GM12801 (cell line): ENCODE measurements at regions not wholly inside any gene's neighbourhood (a gene's known extent, or its start where the extent isn't known, plus 50 kb on each side); places are given as distances from the start of the nearest gene placed in this dataset.

Source experiments
- CTCF ChIP-seq: IDR thresholded peaks from one replicate; pipeline ENCODE4 v1.5.1; 2011; ENCODE audit warnings: control low read depth; ENCODE audit not compliant: insufficient read length; ENCODE audit errors: extremely low read depth

DNA sequence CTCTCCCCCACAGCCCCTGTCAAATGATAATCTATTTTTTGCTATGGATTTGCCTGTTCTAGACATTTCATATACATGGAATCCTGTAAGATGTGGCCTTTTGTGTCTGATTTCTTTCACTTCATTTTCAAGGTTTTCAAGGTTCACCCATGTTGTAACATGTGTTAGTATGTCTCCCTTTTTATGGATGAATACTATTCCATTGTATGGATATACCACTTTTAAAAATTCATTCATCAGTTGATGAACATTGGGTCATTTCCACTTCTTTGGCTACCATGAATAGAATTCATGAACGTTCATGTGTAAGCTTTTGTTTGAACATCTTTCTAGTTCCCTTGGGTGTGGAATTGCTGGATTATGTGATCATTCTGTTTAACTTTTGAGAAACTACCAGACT lies 94.7 kb upstream of the ZNF366 start:
- TF ChIP-seq CTCF = no peak

- no peak for TF ChIP-seq CTCF
Observed at GRCh38 chr5:72600391-72600981, 93.3 kb upstream of the ZNF366 start.

DNA sequence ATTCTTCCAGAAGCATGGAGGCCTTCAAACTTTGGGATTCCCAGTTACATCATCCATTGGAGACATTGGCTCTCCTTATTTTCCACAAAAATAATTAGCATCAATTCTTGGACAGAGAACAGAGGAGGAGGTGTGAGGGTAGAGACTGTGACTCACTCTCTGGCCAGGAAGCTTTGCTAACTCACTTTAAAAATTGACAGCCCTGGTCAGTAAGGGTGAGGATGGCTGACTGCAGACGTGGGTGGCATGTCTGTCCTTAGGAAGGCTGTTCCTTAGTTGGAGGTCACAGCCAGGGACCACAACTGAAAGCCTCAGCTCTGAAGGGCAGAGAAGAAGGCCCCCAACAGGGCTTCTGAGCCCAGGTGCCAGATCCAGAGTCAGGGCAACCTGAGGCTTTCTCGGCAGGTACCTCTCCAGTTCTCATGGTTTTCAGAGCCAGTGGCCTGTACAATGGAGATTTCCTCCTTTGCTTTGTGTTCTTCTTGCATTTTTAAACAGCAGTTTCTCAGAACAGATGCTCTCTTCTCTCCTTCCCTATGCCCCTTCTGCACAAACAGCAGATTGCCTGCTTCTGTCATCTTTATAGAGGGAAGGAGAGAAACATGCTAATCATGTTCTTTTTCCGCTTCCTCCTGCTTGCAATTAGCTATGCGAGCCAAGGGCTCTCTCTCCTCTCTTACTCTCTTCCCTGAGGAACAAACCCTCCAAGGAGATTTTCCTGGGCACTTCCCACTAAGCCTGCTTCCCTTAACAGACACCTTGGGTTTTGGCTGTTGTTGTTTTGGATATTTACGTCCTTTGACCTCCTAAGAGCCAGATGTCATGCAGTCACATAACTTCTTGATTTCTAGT lies 92.5 kb upstream of the ZNF366 start:
- TF ChIP-seq CTCF = no peak

- no peak for TF ChIP-seq CTCF
Observed at GRCh38 chr5:72599065-72599433, 91.8 kb upstream of the ZNF366 start.

DNA sequence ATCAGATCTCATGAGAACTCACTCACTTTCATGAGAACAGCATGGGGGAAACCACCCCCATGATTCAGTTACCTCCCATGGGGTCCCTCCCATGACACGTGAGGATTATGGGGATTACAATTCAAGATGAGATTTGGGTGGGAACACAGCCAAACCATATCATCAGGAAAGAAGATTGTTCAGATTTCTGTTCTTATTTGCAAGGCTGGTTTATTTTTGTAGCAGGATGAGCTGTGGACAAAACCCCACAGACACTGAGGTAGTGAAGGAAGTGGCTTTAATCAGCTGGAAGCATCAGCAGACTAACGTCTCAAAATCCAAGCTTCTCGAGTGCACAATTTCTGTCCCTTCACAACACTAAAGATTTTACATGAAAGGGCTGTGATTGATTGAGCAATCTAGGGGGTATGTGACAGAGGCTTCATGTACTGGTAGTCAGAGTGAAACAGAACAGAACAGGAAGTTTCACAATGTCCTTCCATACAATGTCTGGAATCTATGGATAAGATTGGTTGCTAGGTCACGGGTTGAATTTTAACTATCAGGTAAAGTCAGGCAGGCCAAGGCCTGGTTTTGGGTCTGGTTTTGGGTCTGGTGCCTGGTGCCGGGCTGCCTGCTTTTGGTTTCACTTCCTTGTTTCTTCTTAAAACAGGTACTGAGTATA lies 91.3 kb upstream of the ZNF366 start:
- TF ChIP-seq CTCF = no peak

DNA sequence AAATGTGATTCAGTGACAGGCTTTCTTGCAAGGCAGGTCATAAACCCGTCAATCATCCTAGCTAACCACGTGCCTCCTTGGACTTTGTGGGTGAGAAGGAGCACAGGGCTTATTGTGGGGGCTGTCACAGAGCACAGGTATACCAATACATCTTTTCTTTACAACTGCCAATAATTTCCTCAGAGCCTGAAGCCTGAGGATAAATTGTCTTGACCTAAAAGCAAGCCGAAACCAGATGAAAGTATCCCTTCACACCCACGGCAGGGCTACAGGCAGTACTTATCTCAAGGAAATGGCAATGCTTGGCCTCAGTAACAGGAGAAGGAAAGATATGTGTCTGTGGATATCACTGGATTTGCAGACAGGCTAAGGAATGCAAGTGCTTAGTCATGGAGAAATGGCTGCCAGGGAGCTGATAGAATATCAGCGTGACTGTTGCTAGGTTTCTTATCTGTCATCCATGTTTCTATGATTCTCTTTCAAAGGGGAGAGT lies 90.3 kb upstream of the ZNF366 start:
- no peak for TF ChIP-seq CTCF

GRCh38 chr5:72596956-72597355 lies 89.7 kb upstream of the ZNF366 start:
- no peak for TF ChIP-seq CTCF
